Lower leg skin (tissue), 4 donors: ENCODE measurements at regions not wholly inside any gene's neighbourhood (a gene's known extent, or its start where the extent isn't known, plus 50 kb on each side); places are given as distances from the start of the nearest gene placed in this dataset.
"Not testable (repeated sequence)": the region's sequence is repeated elsewhere in the genome, so short reads cannot be mapped to it uniquely, and the experiment has no call there.

ENCODE experiments used
- DNase-seq, 2 donors: peaks; one replicate each; pipeline ENCODE4 v3.0.0-alpha.2; 2019; ENCODE audit warnings: low spot score in 2 of 2
- H3K4me3 ChIP-seq: fragments of 200-600 bp; sonication (generic); 2 replicates; pipeline ENCODE4 v1.5.1; 2017; ENCODE audit warnings: mild to moderate bottlenecking, low read depth; ENCODE audit not compliant: poor library complexity, severe bottlenecking
- POLR2A ChIP-seq, 2 donors: fragments of 450-650 bp; IDR thresholded peaks; one replicate each; pipeline ENCODE4 v1.6.1; 2016 to 2017; ENCODE audit warnings: antibody characterized with exemption in 2 of 2, mild to moderate bottlenecking in 1 of 2, moderate library complexity in 1 of 2
- WGBS, 2 donors: methylation state at CpG; one replicate each; pipeline ENCODE4 v1.1.5; 2018; 5-methylcytosine and 5-hydroxymethylcytosine counted together
- intact Hi-C: fragments of 100-400 bp; cut with DNase I; formaldehyde crosslinking; loops from one replicate; pipeline ENCODE4 v1.15.0; 2023; ENCODE audit warnings: low total_unique reads
- TF ChIP-seq, protein P1 (sequence below), 3 donors: fragments of 450-650 bp; IDR thresholded peaks; one replicate each; pipeline ENCODE4 v1.5.1; 2016; ENCODE audit warnings: antibody characterized with exemption in 3 of 3, mild to moderate bottlenecking in 3 of 3, moderate library complexity in 2 of 3

DNA sequence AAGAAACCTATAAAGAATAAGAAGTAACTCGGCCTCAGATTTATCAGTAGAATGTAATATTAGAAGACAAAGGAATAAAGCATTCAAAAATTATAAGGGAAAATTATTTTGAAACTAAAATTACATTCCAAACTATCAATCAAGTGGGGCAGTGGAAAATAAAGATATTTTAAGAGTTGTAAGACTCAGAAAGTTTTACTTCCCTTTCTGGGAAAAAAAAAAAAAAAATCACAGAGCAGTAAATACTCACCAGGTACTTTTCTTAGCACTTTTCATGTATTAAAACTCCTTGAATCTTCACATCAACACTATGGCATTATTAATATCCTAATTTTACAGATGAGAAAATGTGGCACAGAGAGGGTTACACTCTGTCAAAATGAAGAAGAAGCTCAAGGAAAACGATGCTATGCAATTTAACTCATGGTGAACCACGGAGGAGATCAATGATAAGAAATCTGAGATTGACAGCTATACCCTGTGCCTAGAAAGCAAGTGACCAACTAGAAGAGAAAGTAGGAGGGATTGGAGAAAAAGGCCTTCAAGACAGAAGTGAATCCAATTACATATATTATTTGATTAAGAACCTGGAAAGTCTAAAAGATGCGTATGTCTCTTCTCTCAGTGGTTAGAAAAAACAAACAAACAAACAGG, 238.9 kb upstream of the ID2 start:
- WGBS, 2 donors: 62 to 68% methylated on average over 4 of the region's 4 CpGs
- no peak overlapping the region for H3K4me3 ChIP-seq
- intact Hi-C loops: no loop called here
- TF ChIP-seq POLR2A (IDR thresholded peaks at IDR 0.05): no peak
- TF ChIP-seq, protein P1, sequence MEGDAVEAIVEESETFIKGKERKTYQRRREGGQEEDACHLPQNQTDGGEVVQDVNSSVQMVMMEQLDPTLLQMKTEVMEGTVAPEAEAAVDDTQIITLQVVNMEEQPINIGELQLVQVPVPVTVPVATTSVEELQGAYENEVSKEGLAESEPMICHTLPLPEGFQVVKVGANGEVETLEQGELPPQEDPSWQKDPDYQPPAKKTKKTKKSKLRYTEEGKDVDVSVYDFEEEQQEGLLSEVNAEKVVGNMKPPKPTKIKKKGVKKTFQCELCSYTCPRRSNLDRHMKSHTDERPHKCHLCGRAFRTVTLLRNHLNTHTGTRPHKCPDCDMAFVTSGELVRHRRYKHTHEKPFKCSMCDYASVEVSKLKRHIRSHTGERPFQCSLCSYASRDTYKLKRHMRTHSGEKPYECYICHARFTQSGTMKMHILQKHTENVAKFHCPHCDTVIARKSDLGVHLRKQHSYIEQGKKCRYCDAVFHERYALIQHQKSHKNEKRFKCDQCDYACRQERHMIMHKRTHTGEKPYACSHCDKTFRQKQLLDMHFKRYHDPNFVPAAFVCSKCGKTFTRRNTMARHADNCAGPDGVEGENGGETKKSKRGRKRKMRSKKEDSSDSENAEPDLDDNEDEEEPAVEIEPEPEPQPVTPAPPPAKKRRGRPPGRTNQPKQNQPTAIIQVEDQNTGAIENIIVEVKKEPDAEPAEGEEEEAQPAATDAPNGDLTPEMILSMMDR (IDR thresholded peaks at IDR 0.05): no peak
- no peak for DNase-seq

DNA sequence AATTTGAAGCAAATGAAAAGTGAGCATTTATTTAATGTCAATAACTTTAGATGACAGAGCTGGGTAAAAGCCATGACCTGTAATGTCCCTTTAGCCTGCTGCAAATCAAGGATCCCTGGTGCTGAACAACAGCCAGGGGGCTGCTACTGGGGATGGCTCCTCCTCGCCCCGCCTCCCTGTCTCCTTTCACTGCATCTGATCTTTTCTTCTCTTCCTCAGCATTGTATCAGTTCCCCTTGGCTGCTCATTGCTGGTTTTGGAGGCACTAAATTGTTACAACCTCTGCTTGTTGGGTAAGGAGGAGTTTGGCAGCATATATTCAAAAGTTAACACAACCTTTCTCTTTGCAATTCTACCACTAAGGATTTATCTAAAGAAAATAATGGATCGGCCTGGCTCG, 236.3 kb upstream of the ID2 start:
- H3K4me3 ChIP-seq: no peak overlapping the region
- TF ChIP-seq POLR2A (IDR thresholded peaks at IDR 0.05): no peak
- TF ChIP-seq, protein P1 (IDR thresholded peaks at IDR 0.05): no peak
- intact Hi-C loops: no loop called here
- WGBS, 2 donors: 40 to 42% methylated on average over 4 of the region's 4 CpGs
- DNase-seq: peak in 1 of 2 donors; percentile 60

DNA sequence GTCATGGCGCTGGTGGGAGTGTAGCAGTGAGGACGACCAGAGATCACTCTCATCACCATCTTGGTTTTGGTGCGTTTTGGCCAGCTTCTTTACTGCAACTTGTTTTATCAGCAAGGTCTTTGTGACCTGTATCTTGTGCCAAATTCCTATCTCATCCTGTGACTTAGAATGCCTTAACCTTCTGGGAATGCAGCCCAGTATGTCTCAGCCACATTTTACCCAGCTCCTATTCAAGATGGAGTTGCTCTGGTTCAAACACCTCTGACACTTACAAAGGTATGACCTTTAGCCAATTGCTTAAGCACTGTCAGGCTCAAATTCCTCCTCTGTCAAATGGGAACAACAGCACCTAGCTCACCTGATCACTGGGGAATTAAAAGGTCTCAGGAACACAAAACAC, 235.1 kb upstream of the ID2 start:
- H3K4me3 ChIP-seq, intact Hi-C loops: not testable (repeated sequence)
- peak in 1 of 2 donors; percentile 2 for DNase-seq
- 74 to 77% methylated on average over 3 of the region's 3 CpGs for WGBS, 2 donors

DNA sequence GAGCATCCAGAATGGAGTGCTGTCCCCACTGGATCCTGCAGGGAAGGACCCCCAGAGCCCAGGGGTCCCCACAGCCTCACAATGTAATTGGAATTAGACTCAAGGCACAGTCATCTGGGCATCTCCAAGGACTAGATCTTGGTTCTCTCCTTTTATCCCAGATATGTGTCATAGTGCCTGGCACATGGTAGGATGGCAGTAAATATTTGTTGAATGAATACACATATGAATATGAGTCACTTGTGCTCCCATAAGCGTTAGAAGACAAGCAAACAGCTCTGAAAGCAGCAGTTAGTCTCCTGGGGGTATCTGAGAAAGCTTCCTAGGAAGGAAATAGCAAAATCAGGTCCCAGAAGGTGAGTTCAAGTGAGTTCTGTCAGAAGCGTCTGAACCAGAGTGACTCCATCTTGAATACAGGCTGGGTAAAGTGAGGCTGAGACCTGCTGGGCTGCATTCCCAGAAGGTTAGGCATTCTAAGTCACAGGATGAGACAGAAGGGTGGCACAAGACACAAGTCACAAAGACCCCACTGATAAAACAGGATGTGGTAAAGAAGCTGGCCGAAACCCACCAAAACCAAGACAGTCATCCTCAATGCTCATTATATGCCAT, 234.1 kb upstream of the ID2 start:
- no peak overlapping the region for H3K4me3 ChIP-seq
- DNase-seq: peak in 1 of 2 donors; percentile 49
- TF ChIP-seq POLR2A (IDR thresholded peaks at IDR 0.05): no peak
- TF ChIP-seq, protein P1 (IDR thresholded peaks at IDR 0.05): no peak
- intact Hi-C loops: no loop called here
- 72 to 73% methylated on average over 3 of the region's 3 CpGs for WGBS, 2 donors

DNA sequence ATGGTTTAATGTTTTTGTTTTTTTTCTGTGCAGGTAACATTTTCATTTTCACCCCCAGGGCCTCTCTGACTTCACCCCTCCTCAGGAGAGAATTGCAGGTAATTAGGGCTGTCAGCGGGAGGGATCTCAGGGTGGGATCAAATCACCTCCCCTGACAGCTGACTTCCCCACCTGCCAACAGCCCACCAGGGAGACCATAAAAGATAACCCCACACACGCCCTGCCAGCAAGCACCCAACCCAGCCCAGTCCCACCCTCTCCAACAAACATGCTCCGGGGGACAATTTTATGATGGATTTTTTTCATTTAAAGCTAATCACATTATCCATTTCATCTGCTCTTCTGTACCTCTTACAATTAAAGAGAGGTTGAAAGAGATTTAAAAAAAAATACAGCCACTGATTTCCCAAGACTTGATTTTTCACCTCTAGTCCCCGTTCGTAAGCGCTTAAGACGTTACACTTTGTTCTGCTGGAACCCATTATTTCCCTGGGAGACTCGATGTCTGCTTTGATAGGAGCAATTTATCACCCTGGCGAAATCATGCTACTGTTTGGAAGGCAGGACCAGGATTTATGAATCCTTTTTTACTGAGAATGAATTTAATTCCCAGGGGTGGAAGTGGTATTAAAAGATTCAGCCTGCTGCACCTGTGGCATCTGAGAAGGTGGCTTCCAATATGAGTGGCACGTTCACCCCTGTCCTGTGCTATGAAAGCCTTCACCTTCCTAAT, 232.9 kb upstream of the ID2 start:
- WGBS, 2 donors: 55 to 61% methylated on average over 10 of the region's 10 CpGs
- H3K4me3 ChIP-seq: no peak overlapping the region
- peak in 1 of 2 donors; percentile 54 for DNase-seq
- TF ChIP-seq, protein P1 (IDR thresholded peaks at IDR 0.05): no peak
- no peak for TF ChIP-seq POLR2A (IDR thresholded peaks at IDR 0.05)
- intact Hi-C loops: no loop called here

DNA sequence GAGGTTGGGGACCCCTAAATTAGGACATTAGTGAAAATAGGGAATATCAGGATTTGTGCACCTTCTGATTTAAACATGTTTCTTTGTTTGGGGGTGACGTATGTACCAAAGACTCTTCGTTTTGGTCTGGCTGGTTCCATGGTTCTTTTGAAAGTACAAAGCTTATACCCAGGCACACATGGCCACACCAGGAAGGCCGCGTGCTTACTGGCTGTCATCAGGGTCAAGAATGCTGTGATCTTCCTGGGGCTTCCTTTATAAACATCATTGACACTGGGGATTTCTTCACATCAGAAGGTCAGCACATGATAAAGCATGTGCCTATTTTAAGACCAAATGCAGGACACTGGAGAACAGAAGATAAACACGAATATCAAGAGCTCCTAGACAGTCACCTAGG, 230.6 kb upstream of the ID2 start:
- intact Hi-C loops: no loop called here
- WGBS, 2 donors: 92 to 94% methylated on average over 5 of the region's 5 CpGs
- TF ChIP-seq POLR2A (IDR thresholded peaks at IDR 0.05): no peak
- TF ChIP-seq, protein P1 (IDR thresholded peaks at IDR 0.05): no peak
- DNase-seq: peak in 1 of 2 donors; percentile 12
- H3K4me3 ChIP-seq: no peak overlapping the region
